D721Med (cell line): ENCODE measurements at regions not wholly inside any gene's neighbourhood (a gene's known extent, or its start where the extent isn't known, plus 50 kb on each side); places are given as distances from the start of the nearest gene placed in this dataset.

Experiments
- DNase-seq: peaks from one replicate; pipeline ENCODE4 v3.0.0; 2011; ENCODE audit warnings: low spot score; ENCODE audit not compliant: insufficient read length
- FAIRE-seq: peaks from 2 replicates; lab custom pipeline; 2011; peaks lifted over from hg19 to GRCh38; lab: Jason Lieb, UNC
- TF ChIP-seq, protein P1 (sequence below): IDR thresholded peaks from 2 replicates; pipeline ENCODE4 v1.5.1; 2012; ENCODE audit warnings: mild to moderate bottlenecking, control low read depth; ENCODE audit not compliant: insufficient read depth; ENCODE audit errors: missing control alignments

DNA sequence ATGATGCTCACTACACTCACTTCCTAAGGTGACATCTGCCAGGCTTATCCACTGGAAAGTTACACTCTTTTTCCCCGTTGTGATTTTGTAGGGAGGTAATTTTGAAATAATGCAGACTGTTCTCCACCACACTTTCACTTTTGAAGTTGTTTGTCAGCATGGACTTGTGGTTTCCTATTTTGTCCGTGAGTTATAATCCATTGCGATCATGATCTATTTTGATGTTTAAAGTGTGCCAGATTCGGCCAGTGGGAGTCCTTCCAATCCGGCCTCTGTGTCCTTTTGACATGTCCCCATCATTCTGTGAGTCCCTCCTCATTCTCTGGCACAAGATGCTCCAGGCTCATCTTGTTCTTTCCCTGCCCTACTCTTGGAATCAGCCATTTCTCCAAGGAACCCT lies 211.3 kb upstream of the KLF4 start:
- TF ChIP-seq, protein P1, sequence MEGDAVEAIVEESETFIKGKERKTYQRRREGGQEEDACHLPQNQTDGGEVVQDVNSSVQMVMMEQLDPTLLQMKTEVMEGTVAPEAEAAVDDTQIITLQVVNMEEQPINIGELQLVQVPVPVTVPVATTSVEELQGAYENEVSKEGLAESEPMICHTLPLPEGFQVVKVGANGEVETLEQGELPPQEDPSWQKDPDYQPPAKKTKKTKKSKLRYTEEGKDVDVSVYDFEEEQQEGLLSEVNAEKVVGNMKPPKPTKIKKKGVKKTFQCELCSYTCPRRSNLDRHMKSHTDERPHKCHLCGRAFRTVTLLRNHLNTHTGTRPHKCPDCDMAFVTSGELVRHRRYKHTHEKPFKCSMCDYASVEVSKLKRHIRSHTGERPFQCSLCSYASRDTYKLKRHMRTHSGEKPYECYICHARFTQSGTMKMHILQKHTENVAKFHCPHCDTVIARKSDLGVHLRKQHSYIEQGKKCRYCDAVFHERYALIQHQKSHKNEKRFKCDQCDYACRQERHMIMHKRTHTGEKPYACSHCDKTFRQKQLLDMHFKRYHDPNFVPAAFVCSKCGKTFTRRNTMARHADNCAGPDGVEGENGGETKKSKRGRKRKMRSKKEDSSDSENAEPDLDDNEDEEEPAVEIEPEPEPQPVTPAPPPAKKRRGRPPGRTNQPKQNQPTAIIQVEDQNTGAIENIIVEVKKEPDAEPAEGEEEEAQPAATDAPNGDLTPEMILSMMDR = no peak
- no peak for FAIRE-seq
- no peak for DNase-seq

DNA sequence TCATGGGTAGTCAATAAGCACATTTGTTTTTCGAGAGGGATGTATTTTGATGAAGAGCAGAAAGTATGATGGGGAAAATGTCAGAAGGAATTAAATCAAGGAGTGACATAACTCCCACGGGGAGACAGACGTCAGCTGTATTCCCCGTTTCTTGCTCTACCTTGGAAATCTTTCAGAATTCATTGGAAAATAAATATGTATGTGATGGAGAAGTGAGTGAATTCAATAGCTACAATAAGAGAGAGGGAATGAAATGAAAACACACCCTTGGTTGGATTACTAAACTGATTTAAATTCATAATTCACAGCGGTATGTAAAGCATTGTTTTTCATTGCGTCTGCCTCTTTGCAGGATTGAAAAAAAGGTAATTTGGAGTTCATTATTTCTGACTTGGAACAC lies 209.7 kb upstream of the KLF4 start:
- FAIRE-seq = no peak

DNA sequence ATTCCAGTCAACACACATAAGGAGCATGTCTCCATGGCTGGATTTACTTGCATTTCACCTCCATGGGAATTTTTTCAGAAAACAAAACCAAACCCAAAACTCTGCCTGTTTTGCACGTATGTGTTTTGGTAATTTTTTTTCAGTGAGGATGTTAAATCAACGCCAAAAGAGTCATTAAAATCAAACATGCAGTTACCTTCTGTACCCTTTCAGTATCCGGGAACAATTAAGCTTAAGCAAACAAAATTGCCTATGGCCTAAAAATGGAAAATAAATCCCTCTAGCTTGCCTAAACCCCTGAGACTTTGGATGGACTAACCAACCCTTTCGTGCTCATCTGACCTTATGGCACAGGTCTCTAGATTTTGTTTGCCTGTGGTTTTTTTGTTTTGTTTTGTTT lies 209.2 kb upstream of the KLF4 start:
- DNase-seq (no peak), FAIRE-seq (no peak)
- TF ChIP-seq, protein P1 = no peak

More for the DNA sequence above, 209.7 kb upstream of the KLF4 start:
- no peak for DNase-seq
- TF ChIP-seq, protein P1 = no peak

DNA sequence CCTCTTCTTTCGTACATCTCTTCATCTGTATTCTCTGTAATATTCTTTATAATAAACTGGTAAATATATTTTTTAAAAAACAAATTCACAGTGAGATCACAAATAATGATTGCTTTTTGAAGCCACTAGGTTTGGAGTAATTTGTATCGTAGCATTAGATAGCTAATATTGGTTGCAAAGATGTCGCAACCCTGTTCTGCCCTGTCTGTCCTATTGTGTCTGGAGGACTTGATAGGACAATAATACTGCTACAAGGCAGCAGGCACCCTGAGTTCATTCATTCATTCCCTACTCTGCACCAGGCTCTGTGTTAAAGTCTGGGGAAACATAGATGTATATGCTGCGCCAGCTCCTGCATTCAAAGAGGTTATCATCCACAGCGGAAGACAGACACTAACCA lies 206.7 kb upstream of the KLF4 start:
- TF ChIP-seq, protein P1 = no peak
- no peak for DNase-seq
- FAIRE-seq = no peak

DNA sequence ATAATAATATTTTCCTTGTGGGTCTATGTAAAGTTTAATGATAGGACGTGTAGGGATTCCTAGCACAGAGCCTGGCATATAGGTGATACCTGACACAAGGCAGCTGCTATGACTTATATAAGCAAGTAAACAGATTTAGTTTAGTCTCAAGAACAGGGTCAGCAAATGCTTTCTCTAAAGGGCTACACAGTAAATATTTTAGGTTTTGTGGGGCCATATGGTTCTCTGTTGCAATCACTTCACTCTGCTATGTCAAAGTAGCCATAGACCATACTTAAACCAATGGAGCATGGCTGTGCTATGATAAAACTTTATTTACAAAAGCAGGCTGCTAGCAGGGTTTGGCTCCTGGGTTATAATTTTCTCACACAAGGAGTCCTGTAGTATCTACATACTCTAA lies 204.8 kb upstream of the KLF4 start:
- TF ChIP-seq, protein P1 = no peak
- no peak for DNase-seq
- FAIRE-seq = no peak

DNA sequence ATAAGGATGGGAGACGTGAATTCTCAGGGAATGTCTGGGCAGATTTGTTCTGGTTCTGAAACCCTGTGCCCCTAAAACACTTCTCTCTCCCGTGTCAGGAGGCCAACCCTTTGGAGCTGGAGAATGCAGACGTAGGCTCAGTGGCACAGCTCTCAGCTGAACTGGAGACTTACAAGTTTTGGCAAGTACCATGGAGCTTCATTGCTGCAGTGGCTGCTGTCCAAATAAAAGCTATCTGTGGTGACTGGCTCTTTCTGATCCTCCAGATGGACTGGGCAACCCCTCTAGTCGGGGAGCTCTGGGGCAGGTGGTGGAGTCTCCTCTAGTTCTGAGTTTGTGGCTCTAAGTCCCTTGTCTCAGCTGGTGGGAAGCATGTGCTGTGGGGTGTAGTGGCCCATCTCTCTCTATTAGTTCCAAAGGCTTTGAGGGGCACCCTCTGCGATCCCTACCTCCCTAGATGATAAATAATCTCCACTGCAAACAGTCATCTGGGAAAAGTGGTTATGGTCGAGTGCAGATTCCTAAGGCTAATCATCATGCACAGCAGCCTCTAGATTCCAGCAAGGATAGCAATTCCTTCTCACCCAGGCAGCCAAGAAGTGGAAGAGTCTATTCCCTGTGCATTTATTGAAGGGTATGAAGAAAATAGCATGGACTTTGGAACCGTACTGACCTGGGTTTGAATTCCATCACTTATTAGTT lies 204.2 kb upstream of the KLF4 start:
- no peak for DNase-seq
- no peak for FAIRE-seq
- TF ChIP-seq, protein P1 = no peak

DNA sequence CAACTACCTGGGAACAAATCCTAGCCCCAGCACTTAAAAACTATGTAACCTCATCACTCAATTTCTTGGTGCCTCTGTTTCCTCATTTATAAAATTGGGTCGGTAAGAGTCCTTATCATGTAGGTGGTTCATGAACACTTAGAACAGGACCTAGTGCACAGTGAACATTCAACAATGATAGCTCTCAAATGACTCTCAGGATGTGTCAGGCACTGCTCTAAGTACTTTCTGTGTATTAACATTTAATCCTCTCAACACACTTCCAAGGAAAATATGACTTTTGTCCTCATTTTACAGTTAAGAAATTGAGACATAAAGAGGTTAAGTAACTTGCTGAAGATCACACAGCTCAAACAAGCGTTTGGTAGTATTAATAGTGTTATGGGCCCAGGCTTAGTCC lies 202.1 kb upstream of the KLF4 start:
- FAIRE-seq (no peak), DNase-seq (no peak)
- TF ChIP-seq, protein P1 = no peak
